ENCODE measurements at regions not wholly inside any gene's neighbourhood (a gene's known extent, or its start where the extent isn't known, plus 50 kb on each side); places are given as distances from the start of the nearest gene placed in this dataset.

GRCh38 chr3:168996622-168997021 lies 666.9 kb downstream of the MECOM start:
- TF ChIP-seq CTCF (IDR thresholded peaks at IDR 0.05) (no peak), POLR2A (IDR thresholded peaks at IDR 0.05) (no peak)

All from right lobe of liver (tissue), 4 donors.